NT2/D1 (cell line): ENCODE measurements at regions not wholly inside any gene's neighbourhood (a gene's known extent, or its start where the extent isn't known, plus 50 kb on each side); places are given as distances from the start of the nearest gene placed in this dataset.

Source experiments
- YY1 ChIP-seq: IDR thresholded peaks from 2 replicates; pipeline ENCODE4 v1.6.1; 2011; ENCODE audit not compliant: insufficient read length, insufficient read depth
- ZNF274 ChIP-seq: IDR thresholded peaks from 2 replicates; pipeline ENCODE4 v1.6.1; 2011; ENCODE audit warnings: mild to moderate bottlenecking, low read depth, low read length

GRCh38 chrX:82842286-82842685, 665.8 kb upstream of the POU3F4 start:
- TF ChIP-seq ZNF274 (no peak), YY1 (no peak)
